ENCODE measurements at regions not wholly inside any gene's neighbourhood (a gene's known extent, or its start where the extent isn't known, plus 50 kb on each side); places are given as distances from the start of the nearest gene placed in this dataset.
"Not testable (repeated sequence)": the region's sequence is repeated elsewhere in the genome, so short reads cannot be mapped to it uniquely, and the experiment has no call there.

DNA sequence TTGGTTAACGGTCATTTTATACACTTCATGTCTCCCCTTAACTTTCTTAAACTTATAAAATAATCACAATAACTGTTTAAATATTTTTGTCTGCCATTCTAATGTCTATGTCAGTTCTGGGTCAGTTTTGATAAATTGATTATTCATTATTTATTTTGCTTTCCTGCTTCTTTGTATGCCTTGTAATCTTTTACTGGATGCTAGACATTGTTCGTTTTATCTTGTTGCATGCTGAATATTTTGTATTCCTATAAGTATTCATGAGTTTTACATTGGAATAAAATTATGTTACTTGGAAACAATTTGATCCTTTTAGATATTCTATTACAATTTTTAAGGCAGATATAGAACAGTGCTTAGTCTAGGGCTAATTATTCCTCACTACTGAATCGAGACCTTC is 952.0 kb downstream of the NR2F1-AS1 start:
- no peak for DNase-seq

DNA sequence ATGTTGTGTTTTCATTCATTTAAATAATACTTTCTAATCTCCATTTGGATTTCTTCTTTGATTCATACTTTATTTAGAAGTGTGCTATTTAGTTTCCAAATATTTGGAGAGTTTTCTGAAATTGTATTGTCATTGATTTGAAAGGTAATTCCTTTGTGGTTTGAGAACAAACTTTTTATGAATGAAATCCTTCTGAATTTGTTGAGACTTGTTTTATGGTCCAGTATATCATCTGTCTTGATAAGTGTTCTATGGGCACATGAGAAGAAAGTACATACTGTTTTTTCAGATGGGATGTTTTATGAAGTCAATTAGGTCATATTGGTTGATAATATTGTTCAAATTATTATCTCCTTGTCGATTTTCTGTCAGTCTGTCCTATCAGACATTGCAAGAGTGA is 953.8 kb downstream of the NR2F1-AS1 start:
- no peak for DNase-seq

DNA sequence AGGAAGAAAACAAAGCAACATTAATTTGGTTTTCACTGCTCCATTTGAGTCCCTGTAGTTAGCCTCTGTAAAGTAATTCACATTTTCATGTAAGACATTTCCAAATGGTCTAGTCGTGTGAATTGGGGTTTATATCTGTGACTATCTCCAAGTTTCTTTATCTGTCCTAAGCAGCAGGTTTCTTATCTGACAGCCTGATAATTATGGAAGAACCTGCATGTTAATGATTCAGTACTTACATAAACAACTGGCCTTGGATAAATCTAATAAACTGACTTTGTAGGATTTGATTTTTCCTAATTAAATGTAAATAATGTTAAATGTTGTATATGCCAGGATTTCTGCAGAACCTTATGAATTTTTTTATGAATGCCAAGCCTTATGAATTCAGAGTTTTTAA is 964.9 kb downstream of the NR2F1-AS1 start:
- DNase-seq: no peak

DNA sequence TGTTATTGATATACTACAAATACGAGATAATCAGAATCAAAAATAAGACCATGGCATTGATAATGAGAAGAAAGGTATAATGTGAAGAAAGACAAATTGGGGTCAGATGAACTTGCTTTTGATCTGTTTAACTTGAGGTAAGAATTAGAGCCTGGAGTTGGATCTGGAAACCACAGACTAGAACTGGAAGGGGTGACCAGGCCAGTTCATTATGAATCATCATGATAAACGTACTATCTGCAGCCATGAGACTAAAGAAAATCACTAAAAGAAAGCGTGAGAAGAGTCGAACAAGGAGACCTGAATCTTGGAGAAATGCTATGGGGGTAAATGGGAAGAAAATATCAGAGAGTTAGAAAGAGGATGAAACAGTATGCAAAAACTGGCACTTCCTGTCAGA is 967.5 kb downstream of the NR2F1-AS1 start:
- no peak for DNase-seq

DNA sequence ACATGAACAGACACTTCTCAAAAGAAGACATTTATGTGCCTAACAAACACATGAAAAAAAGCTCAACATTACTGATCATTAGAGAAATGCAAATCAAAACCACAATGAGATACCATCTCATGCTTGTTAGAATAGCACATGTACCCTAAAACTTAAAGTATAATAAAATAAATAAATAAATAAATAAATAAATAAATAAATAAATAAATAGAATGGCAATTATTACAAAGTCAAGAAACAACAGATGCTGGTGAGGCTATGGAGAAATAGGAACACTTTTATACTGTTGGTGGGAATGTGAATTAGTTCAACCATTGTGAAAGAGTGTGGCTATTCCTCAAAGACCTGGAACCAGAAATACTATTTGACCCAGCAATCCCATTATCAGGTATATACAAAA is 970.6 kb downstream of the NR2F1-AS1 start:
- not testable (repeated sequence) for DNase-seq

DNA sequence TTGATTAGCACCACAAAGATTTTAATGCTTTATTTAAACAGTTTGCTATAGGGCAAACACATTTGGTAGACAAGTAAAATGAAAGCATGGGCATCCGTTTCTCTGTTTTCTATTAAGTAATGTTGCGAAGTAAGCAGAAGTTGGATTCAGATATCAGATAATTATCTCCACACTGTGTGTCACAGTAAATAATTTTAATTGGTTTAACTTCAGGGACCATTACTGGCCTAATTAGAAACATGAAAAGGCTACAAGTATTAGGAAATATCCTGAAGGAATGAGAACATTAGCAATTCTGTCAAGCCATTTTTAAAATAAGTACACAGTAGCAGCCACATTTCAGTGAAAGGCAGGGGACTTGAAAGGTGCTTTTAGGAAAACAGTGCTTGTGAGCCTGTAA is 975.4 kb downstream of the NR2F1-AS1 start:
- DNase-seq: no peak

DNA sequence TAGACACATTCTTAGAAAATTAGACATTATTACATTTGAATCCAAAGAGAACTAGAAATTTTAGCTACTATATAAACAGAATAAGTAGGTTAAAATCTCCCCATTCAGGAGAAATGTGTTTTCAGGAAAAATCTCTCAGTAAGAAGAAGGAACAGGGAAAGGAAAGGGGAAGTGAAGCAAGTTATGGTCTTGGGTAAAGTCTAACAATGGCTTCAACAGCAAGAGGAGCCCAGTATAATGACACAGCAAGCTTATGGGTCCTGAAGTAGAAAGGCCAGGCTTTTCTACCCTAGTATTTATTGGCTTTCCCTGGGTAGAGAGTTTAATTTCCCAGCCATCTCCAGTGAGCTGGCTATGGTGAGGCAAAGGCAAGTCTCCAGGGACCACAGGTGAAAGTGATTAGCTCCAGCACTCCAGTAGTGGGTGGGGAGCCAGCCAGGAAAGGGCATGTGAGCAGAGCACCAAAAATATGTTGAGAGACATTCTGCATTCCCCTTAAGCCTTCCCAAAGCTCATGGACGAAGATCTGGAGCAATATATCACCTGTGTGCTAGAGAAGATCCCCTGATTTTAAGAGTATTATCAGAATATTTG is 981.7 kb downstream of the NR2F1-AS1 start:
- no peak for DNase-seq

DNA sequence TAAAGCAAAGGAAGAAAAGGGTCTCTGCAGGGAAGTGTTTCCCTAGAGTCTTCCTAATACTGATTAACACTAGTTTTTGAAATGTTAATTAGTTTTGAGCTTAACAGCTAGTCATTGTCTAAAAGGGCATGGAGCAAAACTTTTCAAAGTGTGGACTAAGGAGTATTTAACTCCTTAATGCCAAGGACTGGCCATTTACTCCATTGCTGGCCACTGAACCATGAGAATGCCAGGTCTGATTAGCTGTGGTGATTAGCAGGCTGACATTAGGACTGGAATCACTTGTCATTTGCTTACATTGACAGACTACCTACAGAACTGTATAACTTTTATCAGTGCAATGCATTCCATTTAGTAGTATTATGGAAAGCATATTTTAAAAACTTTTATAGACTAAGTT is 987.0 kb downstream of the NR2F1-AS1 start:
- DNase-seq: no peak

DNA sequence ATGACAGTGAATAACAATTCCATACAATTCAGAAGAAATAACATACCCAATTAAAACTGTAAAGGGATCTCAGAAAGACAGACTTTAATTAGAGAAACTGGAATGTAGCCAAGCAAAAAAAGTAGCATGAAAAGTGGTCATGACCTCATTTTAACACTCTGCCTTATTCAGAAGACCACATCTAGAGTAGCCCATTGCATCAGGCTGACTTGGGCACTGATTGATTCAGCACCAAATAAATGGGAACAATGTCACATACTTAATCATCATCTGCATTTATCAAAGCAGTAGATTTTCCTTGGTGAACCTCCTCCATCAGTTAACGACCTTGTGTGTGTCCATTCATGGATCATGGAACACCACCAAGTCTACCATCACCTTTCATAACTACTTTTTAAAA is 992.1 kb downstream of the NR2F1-AS1 start:
- no peak for DNase-seq

DNA sequence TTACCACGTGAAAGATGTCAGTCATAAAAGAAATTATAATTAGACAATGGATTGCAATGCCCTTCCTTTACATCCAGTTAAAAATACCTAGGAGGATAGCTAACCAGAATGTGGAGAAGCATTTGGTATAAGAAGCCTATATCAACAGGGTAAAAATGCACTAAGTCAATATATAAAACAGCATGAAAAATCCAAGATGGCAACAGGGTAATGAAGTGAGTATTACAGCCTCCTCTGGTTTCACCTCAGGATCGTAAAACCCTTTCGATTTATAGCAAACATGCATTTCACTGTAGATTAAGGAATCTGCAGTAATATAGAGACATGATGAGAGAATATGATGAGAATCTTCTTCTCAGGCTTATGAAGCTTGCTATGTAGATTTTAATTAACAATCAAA is 999.3 kb downstream of the NR2F1-AS1 start:
- no peak for DNase-seq

DNA sequence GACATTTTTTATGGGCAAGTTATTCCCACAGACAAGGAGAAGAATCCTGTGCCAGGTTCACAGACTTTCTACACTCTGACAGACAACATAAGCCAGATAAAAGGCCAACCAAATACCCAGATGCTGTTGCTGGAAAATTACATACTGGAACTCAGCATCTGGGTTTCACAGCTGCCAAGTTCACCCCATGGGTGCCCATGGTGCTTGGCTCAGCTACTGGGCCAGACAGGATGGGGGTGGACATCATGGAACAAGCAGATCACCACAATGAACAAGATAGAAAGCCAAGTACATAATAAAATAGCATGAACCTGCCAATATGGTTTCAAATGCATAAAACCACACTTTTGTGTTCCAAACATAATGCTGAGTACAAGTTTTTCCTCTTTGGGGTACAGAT is 999.8 kb downstream of the NR2F1-AS1 start:
- no peak for DNase-seq

DNA sequence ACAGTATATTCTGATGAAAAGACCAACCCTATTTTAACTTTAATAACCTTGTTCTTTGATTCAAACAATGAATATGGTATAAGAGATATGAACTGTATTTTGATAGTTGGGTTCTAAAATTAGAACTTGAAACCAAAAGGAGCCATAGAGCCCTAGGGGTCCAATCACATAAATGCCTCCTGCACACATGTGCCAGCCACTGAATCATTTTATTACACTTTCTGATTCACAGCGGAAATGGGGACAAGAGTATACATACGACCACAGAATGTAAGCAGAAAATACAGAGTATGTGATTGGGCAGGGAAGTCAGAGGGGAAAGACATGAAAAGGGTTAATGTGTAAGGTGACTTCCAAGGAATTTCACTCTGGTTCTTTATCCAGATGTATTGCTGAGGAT is 1000.2 kb downstream of the NR2F1-AS1 start:
- DNase-seq: no peak

DNA sequence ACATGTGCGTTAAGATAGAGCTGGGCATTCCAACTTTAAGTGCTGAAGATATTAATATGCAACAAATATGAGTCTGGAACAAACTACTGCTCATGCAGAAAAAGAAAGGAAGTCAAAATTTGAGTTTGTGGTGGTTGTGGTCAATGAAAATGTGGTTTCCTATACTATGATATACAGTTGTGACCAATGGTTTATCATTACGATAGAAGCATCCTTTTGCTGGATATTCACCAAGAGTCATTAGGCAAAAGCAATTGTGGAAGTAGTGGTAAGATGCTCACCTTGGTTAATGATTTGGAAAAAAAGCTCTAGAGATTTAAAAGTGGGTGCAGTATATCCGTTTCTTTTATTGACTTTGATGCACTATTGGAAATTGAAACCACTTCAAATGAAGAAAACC is 1007.0 kb downstream of the NR2F1-AS1 start:
- DNase-seq: no peak

DNA sequence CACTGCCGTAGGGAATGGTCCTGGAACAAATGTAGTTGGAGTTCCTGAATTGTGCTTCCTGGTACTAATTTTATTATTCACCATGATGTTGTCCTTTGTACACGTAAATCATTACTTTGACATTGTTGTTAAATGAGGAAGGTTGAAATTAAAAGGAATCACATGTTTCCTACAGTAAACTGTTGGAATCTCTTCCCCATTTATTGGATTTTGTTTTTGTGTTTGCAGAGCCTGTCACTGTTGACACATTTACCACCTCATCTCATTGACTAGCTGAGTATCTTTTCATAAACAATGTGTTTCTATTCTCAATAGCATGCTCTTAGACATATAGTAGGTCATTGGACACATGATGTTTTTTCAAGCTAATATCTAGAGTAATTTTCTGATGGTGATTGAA is 1012.5 kb downstream of the NR2F1-AS1 start:
- no peak for DNase-seq

DNA sequence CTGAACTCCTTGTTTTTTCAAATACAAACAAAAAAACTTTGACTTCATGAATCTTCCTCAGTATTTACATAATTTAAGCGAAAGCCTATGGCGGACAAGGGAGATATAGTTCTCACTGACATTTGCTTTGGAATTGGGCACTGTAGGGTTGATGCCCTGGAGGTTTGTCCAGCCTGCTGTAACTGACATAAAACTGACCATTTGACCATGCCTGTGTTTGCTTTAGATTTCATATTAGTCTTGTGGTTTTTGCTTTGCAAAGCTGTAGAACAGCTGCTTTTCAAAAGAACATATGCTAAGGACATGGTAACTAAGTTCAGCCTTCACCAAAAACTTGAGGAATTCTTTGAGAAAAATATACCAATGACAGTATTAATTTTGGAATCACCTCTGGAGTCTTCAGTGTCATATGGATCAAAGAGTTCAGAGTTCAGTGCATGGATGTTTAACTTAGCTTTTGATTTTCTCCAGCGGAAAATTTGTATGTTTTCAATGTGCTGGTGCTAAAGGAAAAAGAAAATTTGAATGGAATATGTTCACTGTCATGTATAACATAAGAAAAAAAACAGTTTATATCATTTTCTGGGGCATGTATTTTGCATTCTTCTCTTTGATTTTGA is 1013.1 kb downstream of the NR2F1-AS1 start:
- DNase-seq: no peak

DNA sequence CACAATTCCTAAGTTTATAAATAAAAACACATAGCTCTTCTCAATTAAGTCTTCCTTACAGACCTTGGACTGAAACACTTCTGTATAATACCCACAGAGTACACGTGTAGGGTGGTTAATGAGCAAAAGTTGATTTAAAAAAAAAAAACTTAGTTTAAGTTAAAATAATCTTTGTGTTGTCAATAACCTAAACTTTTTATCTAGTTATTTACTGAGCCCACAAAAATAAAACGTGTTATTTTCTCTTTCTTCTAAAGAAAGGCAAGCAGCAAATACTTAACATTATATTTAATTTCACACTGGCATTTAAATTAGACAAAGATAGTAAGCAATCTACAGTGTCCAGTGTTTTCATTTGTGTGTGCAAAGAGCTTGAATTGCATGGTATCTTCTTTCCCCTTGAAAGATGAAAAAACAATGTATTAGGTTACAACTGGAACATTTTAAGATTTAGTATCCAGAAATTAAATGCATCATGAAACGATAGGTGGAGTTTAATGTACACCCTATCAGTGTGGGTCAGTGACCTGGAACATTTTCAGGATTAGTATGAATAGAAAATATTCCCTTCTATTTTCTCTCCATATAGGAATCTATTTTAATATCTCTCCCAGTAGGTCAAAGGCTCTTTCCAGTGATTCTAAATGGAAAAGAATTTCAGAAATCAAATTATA is 1014.8 kb downstream of the NR2F1-AS1 start:
- DNase-seq: no peak

DNA sequence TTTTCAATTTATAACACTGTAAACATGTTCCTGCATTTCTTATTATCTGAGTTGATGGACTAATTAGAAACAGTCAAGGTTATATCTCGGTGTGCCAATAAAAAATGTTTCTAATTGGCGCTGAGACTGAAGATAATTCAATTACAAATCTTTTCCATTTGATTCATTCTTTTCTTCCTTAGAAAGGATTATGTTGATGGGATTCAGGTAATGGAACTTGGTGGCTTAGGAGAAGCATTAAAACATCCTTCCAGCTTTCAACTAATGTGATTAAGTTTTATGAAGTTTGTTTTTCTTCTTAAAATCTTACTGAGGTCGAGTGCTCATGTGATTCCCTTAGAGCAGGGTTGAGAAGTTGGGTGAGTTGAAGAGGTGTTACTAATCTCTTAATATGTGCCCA is 1015.3 kb downstream of the NR2F1-AS1 start:
- no peak for DNase-seq

DNA sequence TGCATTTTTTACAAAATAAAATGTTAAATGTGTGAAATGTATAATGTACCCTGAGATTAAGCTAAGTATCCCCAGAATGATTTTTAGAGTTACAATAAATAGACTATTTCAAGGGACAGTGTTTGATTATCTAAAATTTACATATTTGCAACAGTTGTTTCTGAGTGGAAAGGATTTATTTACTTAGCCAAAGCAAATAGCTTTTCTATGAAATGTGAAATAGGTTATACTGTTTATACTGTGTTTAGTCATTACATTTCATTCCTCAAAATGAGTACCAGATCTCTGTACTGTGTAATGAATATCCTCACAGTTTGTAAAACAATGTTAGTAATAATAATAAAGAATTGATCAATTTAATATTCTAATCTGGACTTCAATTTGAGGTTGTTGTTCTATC is 1019.0 kb downstream of the NR2F1-AS1 start:
- DNase-seq: no peak

DNA sequence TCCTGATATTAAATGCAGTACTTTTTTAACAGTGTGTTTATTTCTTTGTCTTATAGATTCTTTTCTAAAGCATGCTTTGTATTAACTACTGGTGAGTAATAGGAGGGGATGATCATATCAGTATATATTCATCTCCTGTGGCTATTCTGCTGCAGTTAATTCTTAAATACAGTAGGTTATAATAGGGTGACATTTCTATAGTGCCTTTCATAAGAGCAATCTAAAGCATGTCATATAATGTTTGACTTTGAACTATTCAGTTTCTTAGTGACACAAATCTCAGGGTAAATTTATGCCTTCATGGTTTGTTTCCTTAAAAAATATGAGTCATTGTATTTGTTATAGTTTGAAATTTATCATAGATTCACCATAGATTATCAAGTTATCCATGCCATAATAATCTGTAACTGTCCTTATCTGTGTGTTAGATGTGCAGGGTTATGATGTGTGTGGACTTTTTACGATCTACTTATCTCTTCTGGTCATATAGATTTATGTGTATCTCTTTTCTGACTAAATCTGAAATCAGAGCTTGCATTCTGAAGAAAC is 1019.5 kb downstream of the NR2F1-AS1 start:
- DNase-seq: no peak

DNA sequence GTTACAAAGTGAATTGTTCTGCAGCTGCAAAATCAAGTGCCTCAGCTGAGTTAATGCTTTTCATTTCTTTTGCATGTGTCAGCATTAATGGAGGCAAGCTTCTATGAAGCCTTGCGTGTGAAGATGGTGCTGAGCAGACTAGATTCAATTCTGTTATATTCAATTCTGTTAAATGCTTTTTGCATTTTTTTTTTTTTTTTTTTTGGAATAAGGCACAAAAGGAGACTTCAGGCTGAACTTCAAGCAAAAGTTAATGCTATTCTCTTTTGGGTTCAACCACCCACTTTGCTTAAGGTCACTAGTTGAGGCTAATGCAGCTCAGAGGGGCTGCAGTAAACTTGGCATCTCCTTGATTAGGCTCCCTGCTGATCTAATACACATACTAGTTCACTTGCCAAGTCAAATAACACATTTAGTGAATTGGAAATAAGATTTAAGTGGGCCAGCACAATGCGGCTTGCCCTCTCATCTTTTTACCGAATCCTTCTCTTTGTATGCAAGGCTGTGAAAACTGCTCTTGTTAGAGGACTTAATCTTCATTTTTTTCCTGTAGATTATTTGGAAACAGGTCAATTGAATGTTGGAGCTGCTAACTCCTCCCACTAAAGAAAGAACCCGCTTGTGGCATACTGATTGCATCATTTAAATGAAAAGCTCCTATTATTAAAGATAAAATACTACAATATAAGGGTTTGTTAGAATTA is 1020.2 kb downstream of the NR2F1-AS1 start:
- no peak for DNase-seq

DNA sequence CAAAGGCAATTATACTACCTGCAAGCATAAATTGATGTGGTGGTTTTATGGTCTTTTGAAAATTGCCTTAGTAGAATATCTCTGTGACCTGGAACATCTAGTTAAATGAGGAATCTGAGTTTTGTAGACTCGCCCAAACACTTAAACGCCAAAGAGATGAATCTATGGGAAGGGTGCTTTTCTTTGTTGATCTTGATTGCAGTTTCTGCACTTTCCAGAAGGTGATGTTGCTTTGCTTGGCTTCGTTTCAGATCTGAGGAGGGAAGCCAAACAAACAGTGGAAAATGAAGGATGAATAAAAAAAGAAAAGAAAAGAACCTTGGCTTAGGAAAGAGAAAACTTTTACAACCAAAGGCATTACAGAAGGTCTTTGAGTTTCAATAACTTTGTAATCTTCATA is 1021.2 kb downstream of the NR2F1-AS1 start:
- no peak for DNase-seq

DNA sequence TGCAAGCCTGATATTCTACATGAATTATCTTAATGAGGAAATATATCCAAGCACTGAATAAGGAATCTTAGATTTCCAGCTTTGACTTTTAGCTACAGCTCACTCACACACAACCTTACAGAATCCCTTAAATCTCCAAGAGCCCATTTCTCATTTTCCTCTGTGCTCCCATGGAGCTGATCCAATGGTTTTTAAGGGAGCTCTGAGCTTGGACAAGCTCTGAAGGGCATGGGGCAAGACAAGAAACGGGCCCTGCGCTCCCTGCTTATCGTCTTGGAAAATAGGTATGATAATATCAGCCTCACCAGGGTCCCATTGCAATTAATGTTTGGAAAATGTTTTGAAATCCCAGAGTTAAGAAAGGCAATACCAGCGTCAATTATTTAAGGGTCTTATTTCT is 1021.7 kb downstream of the NR2F1-AS1 start:
- DNase-seq: no peak

DNA sequence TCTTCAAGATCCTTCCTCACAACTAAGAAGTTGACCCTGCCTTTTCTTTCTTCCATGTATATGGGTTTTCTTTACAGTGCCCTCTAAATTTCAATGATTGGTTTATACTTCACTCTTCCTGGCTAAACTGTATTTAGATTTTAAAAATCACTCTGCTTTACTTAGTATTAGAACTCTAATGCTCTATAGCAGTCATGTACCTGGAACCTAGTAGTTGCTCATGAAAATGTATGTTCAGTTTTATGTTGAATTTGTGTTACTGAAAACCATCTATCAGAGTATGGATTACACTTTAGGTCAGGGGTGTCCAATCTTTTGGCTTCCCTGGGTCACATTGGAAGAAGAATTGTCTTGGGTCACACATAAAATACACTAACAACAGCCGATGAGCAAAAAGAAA is 1024.3 kb downstream of the NR2F1-AS1 start:
- no peak for DNase-seq
